HG02642 (cell line): ENCODE measurements at regions not wholly inside any gene's neighbourhood (a gene's known extent, or its start where the extent isn't known, plus 50 kb on each side); places are given as distances from the start of the nearest gene placed in this dataset.
"Not testable (repeated sequence)": the region's sequence is repeated elsewhere in the genome, so short reads cannot be mapped to it uniquely, and the experiment has no call there.

ENCODE experiments used
- ATAC-seq: cut with Tn5 transposase; IDR thresholded peaks from one replicate; pipeline ENCODE4 v1.9.1; 2021; ENCODE audit warnings: mild to moderate bottlenecking; ENCODE audit not compliant: unreplicated experiment, poor library complexity

DNA sequence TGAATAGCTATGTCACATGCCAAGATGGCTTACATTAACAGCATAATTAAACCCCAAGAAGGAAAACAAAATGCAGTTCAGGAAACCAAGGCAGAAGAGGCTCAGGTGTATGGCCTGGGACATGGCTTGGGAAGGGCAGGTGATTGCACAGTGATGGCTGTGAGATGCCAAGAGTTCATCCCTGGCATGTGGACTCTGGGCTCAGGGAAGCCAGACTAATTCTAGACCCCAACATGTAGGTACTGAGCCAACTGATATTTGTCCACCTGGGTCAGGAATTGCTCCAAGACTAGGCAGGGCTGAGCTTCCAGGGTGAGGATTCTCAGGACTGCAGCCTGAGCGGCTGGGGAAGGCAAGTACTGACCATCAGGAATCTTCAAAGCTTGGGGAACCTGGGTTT, 218.4 kb upstream of the PIK3R1 start:
- no peak for ATAC-seq

- no peak for ATAC-seq
Measured at GRCh38 chr5:67996596-67996995, 219.0 kb upstream of the PIK3R1 start.

DNA sequence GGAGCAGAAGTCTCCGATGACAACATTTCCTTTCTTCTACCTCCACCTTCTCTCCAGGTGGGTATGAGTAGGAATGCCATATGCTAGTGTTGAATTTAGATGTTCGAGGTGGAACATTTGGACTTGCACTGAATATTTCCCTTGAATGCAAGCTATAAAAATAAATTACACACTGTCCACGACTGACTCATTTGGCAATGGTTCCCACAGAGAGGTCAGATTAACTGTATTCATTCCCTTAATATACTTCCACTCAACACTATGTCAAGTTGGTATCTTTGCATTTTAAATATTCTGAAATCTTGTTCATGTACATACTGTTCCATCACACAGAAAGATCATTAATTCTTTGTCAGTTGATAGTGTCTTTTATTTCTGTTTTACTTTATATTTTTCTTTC, 222.6 kb upstream of the PIK3R1 start:
- ATAC-seq = no peak

DNA sequence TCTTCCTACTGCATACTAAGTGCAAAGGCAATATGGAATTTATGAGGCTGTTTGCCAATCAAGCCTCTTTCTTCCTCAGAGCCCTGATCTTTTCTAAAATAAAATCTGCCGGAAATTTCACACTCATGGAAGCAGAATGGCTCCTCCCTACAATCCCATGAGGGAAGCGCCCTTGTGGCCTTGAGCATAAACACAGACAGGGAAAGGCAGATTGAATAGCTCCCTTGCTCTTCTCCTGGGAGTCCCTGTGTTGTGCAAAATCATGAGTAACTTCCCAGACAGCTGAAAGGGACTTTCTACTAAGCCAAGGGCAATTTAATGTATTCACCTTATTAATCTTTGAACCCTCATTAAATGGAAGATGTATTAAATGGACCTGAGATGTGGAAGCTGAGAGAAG, 226.1 kb upstream of the PIK3R1 start:
- ATAC-seq = no peak

DNA sequence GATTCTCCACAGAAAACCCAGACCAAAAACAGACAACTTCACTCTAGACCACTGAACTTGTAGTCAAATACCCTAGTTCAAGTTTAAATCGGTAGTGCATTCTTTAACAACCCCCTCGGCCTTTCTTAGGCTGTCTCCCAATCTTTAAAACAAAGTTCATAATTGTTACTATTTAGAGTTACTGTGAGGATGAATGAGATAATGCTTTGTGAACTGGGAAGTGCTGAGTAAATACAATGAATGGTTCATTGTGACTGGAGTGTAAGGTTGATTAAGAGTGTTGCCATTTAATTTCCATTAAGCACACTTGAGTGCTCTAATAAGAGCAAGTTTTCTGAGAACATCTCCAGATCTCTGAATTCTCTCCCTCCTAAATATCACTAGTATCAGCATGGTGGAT, 228.8 kb upstream of the PIK3R1 start:
- no peak for ATAC-seq

DNA sequence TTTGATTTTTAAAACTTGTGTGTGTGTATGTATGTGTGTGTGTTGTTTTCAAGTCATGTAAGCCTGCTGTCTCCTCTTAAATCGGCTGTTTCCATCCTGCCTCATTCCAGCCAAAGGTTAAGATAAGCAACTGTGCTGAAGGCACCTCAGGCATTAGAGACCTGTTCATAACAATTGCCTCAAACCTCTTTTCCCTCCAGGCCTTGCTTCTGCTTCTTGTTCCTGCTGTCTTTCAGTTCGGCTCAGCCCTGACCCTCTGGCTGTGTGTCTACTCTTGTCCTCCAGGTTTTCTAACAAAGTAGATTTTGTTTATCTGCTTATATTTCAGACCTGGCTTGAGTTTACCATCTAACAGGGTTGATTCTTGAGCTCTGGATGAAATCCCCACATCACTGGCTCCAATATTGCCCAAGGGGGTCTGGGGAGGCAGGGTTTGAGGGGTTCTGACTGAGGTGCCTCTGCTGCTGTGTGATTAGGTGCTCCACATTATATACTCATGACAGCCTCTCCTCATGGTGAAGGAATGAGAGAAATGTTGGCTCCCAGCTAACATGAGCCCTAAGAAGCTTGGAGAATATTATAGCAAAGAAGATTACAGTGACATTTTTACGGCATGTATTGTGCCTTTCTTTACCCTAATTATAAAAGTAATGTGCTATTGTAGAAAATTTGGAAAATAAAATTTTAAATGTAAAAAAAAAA, 229.7 kb upstream of the PIK3R1 start:
- no peak for ATAC-seq

DNA sequence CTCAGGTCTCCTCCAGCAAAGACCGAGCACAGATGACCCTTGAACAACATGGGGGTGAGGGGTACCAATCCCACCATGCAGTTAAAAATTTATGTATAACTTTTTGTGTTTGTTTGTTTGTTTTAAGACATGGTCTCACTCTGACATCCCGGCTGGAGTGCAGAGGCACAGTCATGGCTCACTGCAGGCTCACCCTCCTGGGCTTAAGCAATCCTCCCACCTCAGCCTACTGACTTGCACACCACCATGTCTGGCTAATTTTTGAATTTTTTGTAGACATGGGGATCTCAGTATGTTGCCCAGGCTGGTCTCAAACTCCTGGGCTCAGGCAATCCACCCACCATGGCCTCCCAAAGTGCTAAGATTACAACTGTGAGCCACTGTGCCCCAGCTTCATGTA, 231.0 kb upstream of the PIK3R1 start:
- no peak for ATAC-seq

- no peak for ATAC-seq
Measured at GRCh38 chr5:67983251-67984110, 232.1 kb upstream of the PIK3R1 start.

DNA sequence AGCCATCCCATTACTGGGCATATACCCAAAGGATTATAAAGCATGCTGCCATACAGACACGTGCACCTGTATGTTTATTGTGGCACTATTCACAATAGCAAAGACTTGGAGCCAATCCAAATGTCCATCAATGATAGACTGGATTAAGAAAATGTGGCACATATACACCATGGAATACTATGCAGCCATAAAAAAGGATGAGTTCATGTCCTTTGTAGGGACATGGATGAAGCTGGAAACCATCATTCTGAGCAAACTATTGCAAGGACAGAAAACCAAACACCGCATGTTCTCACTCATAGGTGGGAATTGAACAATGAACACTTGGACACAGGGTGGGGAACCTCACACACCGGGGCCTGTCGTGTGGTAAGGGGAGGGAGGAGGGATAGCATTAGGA, 233.4 kb upstream of the PIK3R1 start:
- not testable (repeated sequence) for ATAC-seq

DNA sequence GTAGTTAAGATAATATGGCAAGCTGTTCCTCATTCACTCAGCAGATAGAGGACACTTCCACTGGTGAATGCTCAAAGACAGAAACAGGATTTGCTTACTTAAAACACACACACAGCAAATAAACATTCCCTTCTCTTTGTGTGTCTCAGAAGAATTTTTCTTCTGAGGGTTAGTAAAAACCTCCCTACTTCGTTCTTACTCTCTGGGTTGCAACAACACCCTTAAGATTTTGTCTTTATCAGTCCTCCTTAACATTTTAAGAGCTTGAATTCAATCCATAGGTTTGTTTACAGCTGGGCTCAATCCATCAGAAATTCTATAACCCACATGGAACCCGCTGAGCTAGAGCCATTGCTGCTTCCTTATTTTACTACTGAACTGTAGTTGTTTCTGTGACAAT, 237.4 kb upstream of the PIK3R1 start:
- no peak for ATAC-seq

DNA sequence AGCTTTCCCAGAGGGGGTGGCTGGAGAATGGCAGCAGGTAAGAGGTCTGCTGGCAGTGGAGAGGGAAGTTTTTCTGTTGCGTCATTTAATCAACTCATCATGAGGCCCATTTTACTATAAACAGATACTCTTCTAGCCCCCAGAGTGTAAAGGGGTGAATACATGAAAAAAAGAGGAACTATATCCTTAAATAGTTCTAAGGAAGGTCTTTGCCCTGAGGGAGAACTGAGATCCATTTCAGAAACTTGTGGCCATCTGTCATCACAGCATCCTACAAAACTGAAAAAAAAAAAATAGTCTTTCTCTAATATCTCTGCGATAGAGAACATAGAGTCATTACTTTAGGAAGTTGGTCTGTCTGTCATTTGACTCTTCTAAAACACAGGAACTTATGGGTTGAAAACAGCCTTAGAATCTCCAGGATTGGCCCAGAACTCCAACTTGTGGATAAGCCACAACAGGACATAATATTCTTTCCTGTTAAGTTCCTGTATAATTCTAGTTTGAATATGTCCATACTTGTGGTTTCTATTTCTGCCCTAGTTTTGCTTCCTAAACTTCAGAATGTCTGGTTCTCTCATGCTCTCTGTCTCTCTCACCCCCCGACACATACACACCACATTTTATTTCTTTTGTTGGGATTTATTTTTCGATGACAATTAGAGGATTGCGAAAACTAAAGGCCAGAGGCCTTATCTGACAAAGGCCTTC, 238.5 kb upstream of the PIK3R1 start:
- no peak for ATAC-seq

DNA sequence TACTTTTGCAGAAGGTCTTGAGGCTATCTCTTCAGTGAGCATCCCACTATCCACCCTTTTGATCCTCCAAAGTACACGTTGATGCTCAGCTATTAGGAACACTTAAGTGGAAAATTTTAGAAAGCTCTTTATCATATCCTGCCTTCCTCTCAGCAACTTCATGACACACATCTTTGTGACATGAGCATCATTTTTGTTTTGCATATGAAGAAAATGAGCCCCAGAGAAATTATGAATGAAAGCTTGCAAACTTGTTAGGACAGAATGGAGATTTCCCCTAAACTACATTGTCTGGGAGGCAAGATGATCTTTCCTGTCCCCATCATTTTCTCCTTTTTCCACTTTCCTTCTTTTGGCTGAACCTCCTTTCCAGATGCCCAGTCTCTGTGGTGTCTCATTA, 239.4 kb upstream of the PIK3R1 start:
- ATAC-seq = no peak

- no peak for ATAC-seq
Measured at GRCh38 chr5:67974471-67974870, 241.1 kb upstream of the PIK3R1 start.

GRCh38 chr5:67974054-67974453, 241.5 kb upstream of the PIK3R1 start:
- ATAC-seq = no peak

- ATAC-seq = no peak
Measured at GRCh38 chr5:67971971-67972821, 243.4 kb upstream of the PIK3R1 start.

DNA sequence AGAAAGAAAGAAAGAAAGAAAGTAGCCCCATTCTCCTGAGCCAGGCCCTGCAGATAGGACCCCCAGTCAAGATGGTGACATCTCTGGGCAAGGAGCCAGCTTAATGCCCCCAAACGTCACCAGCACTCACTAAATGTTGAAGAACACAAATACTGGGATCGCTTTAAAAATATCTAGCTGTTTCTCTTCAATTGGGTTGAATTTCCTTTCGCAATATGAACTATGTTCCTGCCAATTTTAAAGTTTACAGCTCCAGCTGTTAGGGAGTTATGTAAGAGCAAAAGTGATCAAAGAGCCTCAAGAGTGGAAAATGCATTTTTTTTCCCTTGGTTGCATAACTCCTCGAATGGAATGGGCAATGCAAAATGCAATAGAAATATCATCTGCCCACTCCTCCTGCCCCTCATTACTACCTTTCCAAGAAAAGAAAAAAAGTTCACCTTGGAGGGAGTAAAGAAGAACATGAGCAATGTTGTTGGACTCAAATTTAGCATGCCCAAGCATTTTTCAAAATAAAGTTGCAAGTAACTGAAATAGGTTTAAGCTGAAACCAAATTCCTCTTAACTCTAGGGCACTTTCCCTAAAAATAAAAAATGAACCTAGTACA, 244.2 kb upstream of the PIK3R1 start:
- no peak for ATAC-seq

DNA sequence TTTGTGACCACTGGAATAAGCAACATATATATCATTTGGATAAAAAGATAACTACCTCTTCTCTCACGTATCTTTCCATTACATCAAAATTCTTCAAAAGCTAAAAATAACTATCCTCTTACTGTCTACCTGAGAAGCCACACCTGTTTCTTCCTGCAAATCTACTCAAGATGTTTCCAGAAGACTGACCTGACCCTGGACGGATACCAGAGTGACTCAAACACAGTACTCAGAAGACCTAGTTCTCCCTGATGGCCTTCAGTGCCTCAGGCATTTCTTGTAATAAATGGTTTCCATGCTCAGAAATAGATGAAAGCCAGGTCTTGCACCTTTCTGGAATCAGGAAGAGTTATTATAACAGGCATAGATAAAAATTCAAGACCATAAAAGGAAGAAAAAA, 245.9 kb upstream of the PIK3R1 start:
- ATAC-seq = no peak

- no peak for ATAC-seq
Measured at GRCh38 chr5:67969176-67969575, 246.4 kb upstream of the PIK3R1 start.

DNA sequence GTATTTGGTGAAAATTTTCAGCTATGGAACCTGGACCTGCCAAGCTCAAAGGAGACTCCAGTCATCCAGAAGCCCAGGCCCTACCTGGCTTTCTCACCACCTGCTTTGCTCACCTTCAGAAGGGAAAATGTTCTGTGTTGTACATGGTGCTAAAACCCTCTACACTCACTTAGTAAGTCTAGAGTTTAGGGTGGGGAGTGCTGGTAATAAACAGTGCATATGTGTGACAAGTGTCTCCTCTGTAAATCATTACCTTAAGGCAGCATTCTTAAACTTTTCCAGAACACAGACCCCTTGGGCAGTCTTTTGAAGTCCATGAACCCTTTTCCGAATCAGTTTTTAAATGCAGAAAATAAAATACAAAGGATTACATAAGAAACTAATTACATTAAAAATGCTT, 248.8 kb upstream of the PIK3R1 start:
- no peak for ATAC-seq

GRCh38 chr5:67964619-67965018, 250.9 kb upstream of the PIK3R1 start:
- no peak for ATAC-seq
